Activated CD8-positive, alpha-beta T cell treated with anti-CD3 and anti-CD28 coated beads for 36 hours (primary cell): ENCODE measurements at regions not wholly inside any gene's neighbourhood (a gene's known extent, or its start where the extent isn't known, plus 50 kb on each side); places are given as distances from the start of the nearest gene placed in this dataset.

Experiments
- ATAC-seq: fragments of 200-7000 bp; cut with Tn5 transposase; one replicate; pipeline ENCODE4 v1.10.0; 2021; ENCODE audit warnings: mild to moderate bottlenecking, moderate library complexity
- CTCF ChIA-PET: fragments of 350-600 bp; sonication (Branson Sonifier 250); formaldehyde crosslinking; loops from one replicate; lab custom pipeline; 2021; ENCODE audit warnings: antibody characterized with exemption; lab: Charles Lee
- POLR2A ChIA-PET: fragments of 350-600 bp; sonication (Branson Sonifier 250); formaldehyde crosslinking; loops from one replicate; lab custom pipeline; 2021; ENCODE audit warnings: antibody characterized with exemption; lab: Charles Lee
- DNase-seq: peaks from one replicate; pipeline ENCODE4 v3.0.0-alpha.2; 2020
- H3K27ac Mint-ChIP-seq: one replicate; pipeline ENCODE4 v1.8.0; 2021; ENCODE audit warnings: mild to moderate bottlenecking, mixed read lengths
- H3K27me3 Mint-ChIP-seq: one replicate; pipeline ENCODE4 v1.8.0; 2021; ENCODE audit warnings: mixed read lengths
- H3K36me3 Mint-ChIP-seq: one replicate; pipeline ENCODE4 v1.8.0; 2021; ENCODE audit warnings: low read depth, mixed read lengths
- H3K4me1 Mint-ChIP-seq: one replicate; pipeline ENCODE4 v1.8.0; 2021; ENCODE audit warnings: low read depth, mixed read lengths
- H3K4me3 Mint-ChIP-seq: one replicate; pipeline ENCODE4 v1.8.0; 2021; ENCODE audit warnings: mild to moderate bottlenecking, moderate library complexity, mixed read lengths
- H3K9me3 Mint-ChIP-seq: one replicate; pipeline ENCODE4 v1.8.0; 2021; ENCODE audit warnings: mixed read lengths
- intact Hi-C: fragments of 100-400 bp; cut with micrococcal nuclease; formaldehyde crosslinking; loops from one replicate; pipeline ENCODE4 v1.10.0; 2022
- TF ChIP-seq, protein P1 (sequence below): fragments of 200-600 bp; IDR thresholded peaks from one replicate; pipeline ENCODE4 v1.8.0; 2022; ENCODE audit warnings: antibody characterized with exemption, mild to moderate bottlenecking

DNA sequence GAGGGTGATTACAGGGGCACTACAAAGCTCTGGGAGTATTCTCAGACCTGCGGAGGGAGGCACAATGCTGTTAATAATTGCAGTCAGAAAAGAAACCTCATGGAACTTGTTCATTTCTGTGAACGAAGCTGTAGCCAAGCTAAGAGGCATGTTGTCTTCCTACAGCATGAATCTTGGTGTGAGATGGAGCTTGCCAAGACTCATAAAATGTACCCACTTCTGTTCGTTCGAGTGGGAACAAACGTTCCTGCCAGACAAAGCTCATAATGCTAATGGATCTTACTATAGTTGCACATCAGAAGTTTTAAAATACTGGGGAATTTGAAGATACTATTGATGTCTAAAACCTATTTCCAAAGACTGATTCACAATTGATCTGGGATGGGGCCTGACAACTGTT lies 489.1 kb downstream of the ZEB2 start:
- Mint-ChIP-seq H3K27ac (no peak overlapping the region), H3K9me3 (no peaks in the 10 kb centered on the region), H3K4me1 (no peaks in the 10 kb centered on the region), H3K36me3 (peaks cover 6% of the 10 kb centered on the region), H3K4me3 (no peak overlapping the region), H3K27me3 (no peaks in the 10 kb centered on the region)
- intact Hi-C loops, result no loop called here
- ATAC-seq (no peak), DNase-seq (no peak)
- ChIA-PET CTCF (interaction anchor here (1.0 kb wide), 1 partner anchor 14 kb away, joined by 3 read pairs; no protein-coding TSS in a partner anchor), POLR2A (no interaction called here)
- TF ChIP-seq, protein P1, sequence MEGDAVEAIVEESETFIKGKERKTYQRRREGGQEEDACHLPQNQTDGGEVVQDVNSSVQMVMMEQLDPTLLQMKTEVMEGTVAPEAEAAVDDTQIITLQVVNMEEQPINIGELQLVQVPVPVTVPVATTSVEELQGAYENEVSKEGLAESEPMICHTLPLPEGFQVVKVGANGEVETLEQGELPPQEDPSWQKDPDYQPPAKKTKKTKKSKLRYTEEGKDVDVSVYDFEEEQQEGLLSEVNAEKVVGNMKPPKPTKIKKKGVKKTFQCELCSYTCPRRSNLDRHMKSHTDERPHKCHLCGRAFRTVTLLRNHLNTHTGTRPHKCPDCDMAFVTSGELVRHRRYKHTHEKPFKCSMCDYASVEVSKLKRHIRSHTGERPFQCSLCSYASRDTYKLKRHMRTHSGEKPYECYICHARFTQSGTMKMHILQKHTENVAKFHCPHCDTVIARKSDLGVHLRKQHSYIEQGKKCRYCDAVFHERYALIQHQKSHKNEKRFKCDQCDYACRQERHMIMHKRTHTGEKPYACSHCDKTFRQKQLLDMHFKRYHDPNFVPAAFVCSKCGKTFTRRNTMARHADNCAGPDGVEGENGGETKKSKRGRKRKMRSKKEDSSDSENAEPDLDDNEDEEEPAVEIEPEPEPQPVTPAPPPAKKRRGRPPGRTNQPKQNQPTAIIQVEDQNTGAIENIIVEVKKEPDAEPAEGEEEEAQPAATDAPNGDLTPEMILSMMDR, result no peak

DNA sequence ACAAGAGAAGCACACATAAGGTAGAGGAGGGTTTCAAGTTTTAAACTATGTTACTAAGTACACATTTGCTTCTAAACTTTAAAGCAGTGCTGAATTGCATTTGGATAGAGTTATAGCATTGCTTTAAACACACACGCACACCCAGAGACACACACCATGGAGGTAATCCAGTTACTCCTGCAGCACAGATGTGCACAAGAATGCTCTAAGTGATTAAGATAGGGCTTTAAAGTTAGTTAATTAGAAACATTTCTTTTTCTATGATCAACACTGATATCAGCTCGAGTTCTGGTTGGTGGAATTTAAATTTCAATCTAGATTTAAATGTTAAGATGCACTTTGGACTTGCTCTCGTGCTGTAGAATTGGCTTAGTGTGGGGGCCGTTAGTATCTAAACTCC lies 492.3 kb downstream of the ZEB2 start:
- ChIA-PET CTCF (no interaction called here), POLR2A (no interaction called here)
- TF ChIP-seq, protein P1, result no peak
- peaks cover 2% of the 10 kb centered on the region for H3K9me3 Mint-ChIP-seq
- no peak for DNase-seq
- no peaks in the 10 kb centered on the region for H3K4me1 Mint-ChIP-seq
- no peak for ATAC-seq
- H3K27me3 Mint-ChIP-seq, result no peaks in the 10 kb centered on the region
- no peak overlapping the region for H3K4me3 Mint-ChIP-seq
- no peaks in the 10 kb centered on the region for H3K36me3 Mint-ChIP-seq
- intact Hi-C loops, result loop anchor here (5.0 kb wide), 1 partner anchor 385 kb away; no protein-coding TSS in a partner anchor
- H3K27ac Mint-ChIP-seq, result no peak overlapping the region

DNA sequence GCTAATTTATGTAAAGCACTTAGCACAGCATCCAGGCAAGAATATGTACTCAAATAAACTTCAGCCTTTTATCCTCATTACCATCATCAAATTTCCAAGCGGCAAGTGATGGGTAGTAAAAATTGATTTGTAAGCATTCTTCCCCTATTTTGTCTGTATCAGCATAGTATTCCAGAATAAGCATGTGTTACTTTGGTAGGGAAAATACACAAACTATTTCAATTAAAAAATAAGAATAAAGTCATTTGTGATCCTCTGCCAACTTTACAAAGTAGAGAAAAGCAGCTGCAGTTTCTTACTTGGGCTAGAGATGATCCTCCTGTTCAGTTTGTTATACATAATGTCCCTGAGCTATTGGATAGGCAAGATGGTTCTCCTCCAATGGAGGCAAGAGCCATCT lies 493.2 kb downstream of the ZEB2 start:
- peaks cover 2% of the 10 kb centered on the region for H3K9me3 Mint-ChIP-seq
- peaks cover under 1% of the 10 kb centered on the region for H3K36me3 Mint-ChIP-seq
- no peak overlapping the region for H3K4me3 Mint-ChIP-seq
- no peak overlapping the region for H3K27ac Mint-ChIP-seq
- intact Hi-C loops, result loop anchor here (5.0 kb wide), 1 partner anchor 384 kb away; no protein-coding TSS in a partner anchor
- H3K27me3 Mint-ChIP-seq, result no peaks in the 10 kb centered on the region
- ChIA-PET CTCF (no interaction called here), POLR2A (no interaction called here)
- no peaks in the 10 kb centered on the region for H3K4me1 Mint-ChIP-seq
- DNase-seq (no peak), ATAC-seq (no peak)
- TF ChIP-seq, protein P1, result no peak

DNA sequence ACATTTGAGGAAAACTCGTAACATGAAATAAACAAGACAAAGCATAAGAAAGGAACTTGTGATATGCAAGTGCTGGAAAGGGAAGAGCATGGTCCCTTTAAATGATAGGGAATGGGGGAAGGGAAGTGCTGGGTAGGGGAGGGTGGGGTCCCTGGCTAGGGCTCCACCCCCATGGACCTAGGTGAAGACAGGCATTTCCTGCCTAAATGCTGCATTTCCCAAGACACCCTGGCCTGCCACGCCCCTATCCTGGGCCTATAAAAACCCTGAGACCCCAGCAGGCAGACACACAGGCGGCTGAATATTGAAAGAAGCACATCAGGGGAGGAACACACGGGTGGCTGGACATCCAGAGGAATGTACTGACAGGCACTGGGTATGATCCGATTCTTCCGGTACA lies 499.9 kb downstream of the ZEB2 start:
- no peaks in the 10 kb centered on the region for H3K27me3 Mint-ChIP-seq
- peaks cover 2% of the 10 kb centered on the region for H3K4me1 Mint-ChIP-seq
- H3K9me3 Mint-ChIP-seq, result peaks cover 2% of the 10 kb centered on the region
- TF ChIP-seq, protein P1, result no peak
- H3K4me3 Mint-ChIP-seq, result no peak overlapping the region
- H3K36me3 Mint-ChIP-seq, result peaks cover 4% of the 10 kb centered on the region
- H3K27ac Mint-ChIP-seq, result no peak overlapping the region
- ChIA-PET CTCF (no interaction called here), POLR2A (no interaction called here)
- intact Hi-C loops, result no loop called here
- no peak for DNase-seq
- no peak for ATAC-seq

DNA sequence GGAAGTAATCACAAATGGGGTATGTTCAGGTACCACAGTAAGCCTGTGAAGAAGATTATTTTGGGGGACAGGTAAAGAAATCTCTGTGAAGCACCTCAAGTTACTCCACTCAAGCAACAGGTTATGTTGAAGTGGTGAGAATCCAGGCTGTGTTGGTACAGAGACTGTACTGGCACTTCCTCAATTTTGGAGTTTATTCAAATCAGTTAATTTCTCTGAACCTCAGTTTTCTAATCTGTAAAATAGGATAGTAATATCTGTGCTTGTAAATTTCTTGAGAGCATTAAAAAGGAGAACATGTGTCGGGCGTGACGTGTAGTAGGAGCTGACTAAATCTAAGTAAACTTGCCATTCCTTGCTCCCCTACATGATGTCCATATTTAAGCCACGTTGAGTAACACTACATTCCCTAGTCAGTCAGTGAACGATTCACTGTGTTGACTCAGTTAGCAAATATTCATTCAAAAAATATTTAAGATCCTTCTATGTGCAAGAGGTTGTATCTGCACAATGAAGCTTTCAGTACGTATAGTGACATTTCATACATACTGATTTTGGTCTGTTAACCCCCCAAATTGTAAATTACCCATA lies 504.2 kb downstream of the ZEB2 start:
- no peak for ATAC-seq
- H3K36me3 Mint-ChIP-seq, result peaks cover 3% of the 10 kb centered on the region
- TF ChIP-seq, protein P1, result no peak
- H3K4me1 Mint-ChIP-seq, result peaks cover 2% of the 10 kb centered on the region
- no peaks in the 10 kb centered on the region for H3K9me3 Mint-ChIP-seq
- CTCF ChIA-PET, result interaction anchor here (0.7 to 1.3 kb wide), 2 partner anchors 15 to 487 kb away, joined by 3 to 5 read pairs; no protein-coding TSS in a partner anchor
- no peaks in the 10 kb centered on the region for H3K27me3 Mint-ChIP-seq
- intact Hi-C loops, result no loop called here
- no peak overlapping the region for H3K27ac Mint-ChIP-seq
- POLR2A ChIA-PET, result no interaction called here
- no peak overlapping the region for H3K4me3 Mint-ChIP-seq
- DNase-seq, result no peak
